ENCODE measurements at regions not wholly inside any gene's neighbourhood (a gene's known extent, or its start where the extent isn't known, plus 50 kb on each side); places are given as distances from the start of the nearest gene placed in this dataset.
A peak's percentile ranks its signal among the peaks of the same experiment; 100 is the strongest.

DNA sequence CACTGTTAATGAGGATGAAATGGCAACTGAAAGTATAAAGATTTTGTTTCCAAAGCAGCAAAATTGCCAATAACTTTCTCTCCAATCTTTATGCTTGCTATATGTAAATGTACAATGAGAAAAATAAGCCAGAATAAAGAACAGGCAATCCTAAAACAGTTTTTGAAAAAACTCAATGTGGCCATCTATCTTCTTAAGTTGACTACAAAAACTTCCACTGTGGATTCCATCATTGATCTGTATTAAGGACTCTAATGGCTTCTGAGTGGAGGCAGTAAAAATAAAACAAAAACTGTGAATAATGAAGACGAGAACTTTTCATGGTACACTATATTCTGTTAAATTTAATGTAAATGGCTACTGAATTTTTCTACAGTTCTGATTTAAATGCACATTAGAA, 382.9 kb downstream of the TMEM232 start:
- Histone ChIP-seq H3K4ac (ENCODE audit: low read depth, low read length) (no peak overlapping the region), H3K23me2 (ENCODE audit: insufficient read length, low read depth, low read length, poor library complexity, severe bottlenecking) (no peaks in the 10 kb centered on the region), H4K91ac (ENCODE audit: insufficient read length, low read depth, low read length) (no peak overlapping the region), H2AK5ac (ENCODE audit: insufficient read length, low read length) (no peak overlapping the region), H3T11ph (ENCODE audit: low read length) (no peak overlapping the region), H3K9me3 (ENCODE audit: control insufficient read depth, low read depth, low read length) (no peaks in the 10 kb centered on the region), H4K8ac (replicated peaks; ENCODE audit: insufficient read length, low read depth, low read length) (no peak overlapping the region), H3K23ac (ENCODE audit: insufficient read length, low read depth, low read length) (no peak overlapping the region), H2AFZ (ENCODE audit: low read length) (no peak overlapping the region), H3K27me3 (ENCODE audit: insufficient read depth, low read length) (no peaks in the 10 kb centered on the region), H3K4me2 (ENCODE audit: insufficient read depth, insufficient read length, low read length) (no peak overlapping the region), H2BK15ac (ENCODE audit: low read depth, low read length) (no peak overlapping the region), H3K4me1 (ENCODE audit: insufficient read depth, low read length) (no peaks in the 10 kb centered on the region), H3K79me2 (ENCODE audit: insufficient read depth, low read length) (no peaks in the 10 kb centered on the region), H4K5ac (ENCODE audit: insufficient read length, low read depth, low read length) (no peak overlapping the region), H3K56ac (ENCODE audit: insufficient read length, low read depth, low read length) (no peak overlapping the region), H3K14ac (ENCODE audit: insufficient read depth, low read length) (no peak overlapping the region), H2BK12ac (ENCODE audit: insufficient read length, low read depth, low read length) (no peak overlapping the region), H2BK20ac (ENCODE audit: low read depth, low read length, poor library complexity, severe bottlenecking) (no peak overlapping the region), H2BK120ac (ENCODE audit: low read depth, low read length, poor library complexity, severe bottlenecking) (no peak overlapping the region), H4K20me1 (ENCODE audit: control insufficient read depth, insufficient read depth, insufficient read length) (no peaks in the 10 kb centered on the region), H2BK5ac (ENCODE audit: insufficient read length, low read length) (no peak overlapping the region), H3K18ac (ENCODE audit: insufficient read length, low read depth, low read length) (no peak overlapping the region), H3K9ac (ENCODE audit: extremely low read depth, insufficient read length, low read length) (no peak overlapping the region), H3K79me1 (ENCODE audit: insufficient read depth, low read depth, low read length, poor library complexity, severe bottlenecking) (no peaks in the 10 kb centered on the region), H3K27ac (ENCODE audit: insufficient read length, low read depth, low read length) (no peak overlapping the region)
- peaks cover 10 to 12% of the 10 kb centered on the region in 2 experiments for H3K4me1 Mint-ChIP-seq
- H3K36me3 Mint-ChIP-seq (ENCODE audit: insufficient read depth in 1 of 3, low read depth in 3 of 3): peaks cover 0 to 6% (median 0%) of the 10 kb centered on the region in 3 experiments; a peak in 1 of 7 replicates
- no peak overlapping the region for H3K4me3 Mint-ChIP-seq
- H3K27ac Mint-ChIP-seq: no peak overlapping the region
- TF ChIP-seq CTCF (conservative IDR thresholded peaks at IDR 0.05): peak; percentile 40; the same call in 2 of the 3 replicates
- no peaks in the 10 kb centered on the region for H3K27me3 Mint-ChIP-seq (ENCODE audit: low read depth)
- peaks cover 0 to 2% of the 10 kb centered on the region in 2 experiments; a peak in 2 of 5 replicates for H3K9me3 Mint-ChIP-seq
- WGBS (ENCODE audit: extremely low coverage, insufficient read length, low lambda C conversion rate): no CpG with 5 or more reads among the region's 1 CpG
- DNase-seq: no peak

Data from H9 (cell line).